A549 (cell line): ENCODE measurements at regions not wholly inside any gene's neighbourhood (a gene's known extent, or its start where the extent isn't known, plus 50 kb on each side); places are given as distances from the start of the nearest gene placed in this dataset.

Experiments used
- CEBPB ChIP-seq, 2 experiments: fragments of >200 bp in 1 of 2; sonication (Bioruptor Twin) in 1 of 2; formaldehyde crosslinking in 1 of 2; IDR thresholded peaks; 2 replicates each; pipeline ENCODE4 v1.6.1; 2012 to 2016
- CTCF ChIP-seq: fragments of >200 bp; sonication (Bioruptor Twin); formaldehyde crosslinking; IDR thresholded peaks from 3 replicates; pipeline ENCODE4 v1.5.1; 2016
- ELK1 ChIP-seq: fragments of 150-350 bp; IDR thresholded peaks from 2 replicates; pipeline ENCODE4 v1.6.1; 2014; ENCODE audit warnings: low read depth, mild to moderate bottlenecking, low read length
- EP300 ChIP-seq, 2 experiments: fragments of >200 bp; sonication (Bioruptor Twin); formaldehyde crosslinking; IDR thresholded peaks; 2 replicates in 1 of 2; 3 replicates in 1 of 2; pipeline ENCODE4 v1.6.1; 2016 to 2017
- HMGXB4 ChIP-seq: fragments of 250-450 bp; sonication (Bioruptor Pico); IDR thresholded peaks from 2 replicates; pipeline ENCODE4 v1.5.0; 2021; ENCODE audit warnings: mild to moderate bottlenecking, moderate library complexity, borderline replicate concordance
- JUN ChIP-seq, 2 experiments: fragments of >200 bp; sonication (Bioruptor Twin); formaldehyde crosslinking; IDR thresholded peaks; 2 replicates in 1 of 2; 3 replicates in 1 of 2; pipeline ENCODE4 v1.6.1; 2016 to 2017
- MAX ChIP-seq: IDR thresholded peaks from 2 replicates; pipeline ENCODE4 v1.6.1; 2012
- MAZ ChIP-seq: fragments of 150-350 bp; IDR thresholded peaks from 2 replicates; pipeline ENCODE4 v1.6.1; 2014; ENCODE audit warnings: antibody characterized with exemption, low read depth, low read length, borderline replicate concordance
- POLR2A ChIP-seq: IDR thresholded peaks from 2 replicates; pipeline ENCODE4 v1.6.1; 2012; ENCODE audit warnings: mild to moderate bottlenecking, low read length
- RAD21 ChIP-seq, 2 experiments: fragments of >200 bp in 1 of 2; sonication (Bioruptor Twin) in 1 of 2; formaldehyde crosslinking in 1 of 2; IDR thresholded peaks in 1 of 2; conservative IDR thresholded peaks in 1 of 2; 2 replicates in 1 of 2; 3 replicates in 1 of 2; pipeline ENCODE4 v1.6.1; 2012 to 2018; ENCODE audit warnings: inconsistent platforms in 1 of 2
- SMC3 ChIP-seq: fragments of >200 bp; sonication (Bioruptor Twin); formaldehyde crosslinking; IDR thresholded peaks from 3 replicates; pipeline ENCODE4 v1.6.1; 2018; ENCODE audit warnings: inconsistent platforms
- SREBF2 ChIP-seq: fragments of 450-650 bp; IDR thresholded peaks from 2 replicates; pipeline ENCODE4 v1.6.1; 2014; ENCODE audit warnings: mild to moderate bottlenecking, moderate library complexity
- USF2 ChIP-seq: fragments of 450-650 bp; IDR thresholded peaks from 2 replicates; pipeline ENCODE4 v1.6.1; 2014; ENCODE audit warnings: antibody characterized with exemption

- TF ChIP-seq CTCF (no peak), ELK1 (no peak), USF2 (no peak), MAX (no peak), POLR2A (no peak), CEBPB (IDR thresholded peaks at IDR 0.05) (no peak), JUN (IDR thresholded peaks at IDR 0.05) (no peak), SREBF2 (no peak), RAD21 (conservative IDR thresholded peaks at IDR 0.05 in 1 of 2, IDR thresholded peaks at IDR 0.05 in 1 of 2) (no peak), SMC3 (no peak), MAZ (no peak), EP300 (IDR thresholded peaks at IDR 0.05) (no peak), HMGXB4 (CRISPR knock-in tag) (no peak)
These were observed 552.1 kb downstream of the LMO4 start for GRCh38 chr1:87880764-87881163.
